Fibroblast of the aortic adventitia (primary cell): ENCODE measurements at regions not wholly inside any gene's neighbourhood (a gene's known extent, or its start where the extent isn't known, plus 50 kb on each side); places are given as distances from the start of the nearest gene placed in this dataset.

ENCODE experiments used
- DNase-seq: peaks from one replicate; pipeline ENCODE4 v3.0.0-alpha.2; 2010; ENCODE audit warnings: low read depth
- H3K4me3 ChIP-seq: 2 replicates; pipeline ENCODE4 v1.5.1; 2011; ENCODE audit warnings: low read depth, mild to moderate bottlenecking, control low read depth, low read length, moderate library complexity
- TF ChIP-seq, protein P1 (sequence below): IDR thresholded peaks from 2 replicates; pipeline ENCODE4 v1.5.1; 2011; ENCODE audit warnings: mild to moderate bottlenecking, low read length, control low read depth, inconsistent platforms; ENCODE audit not compliant: insufficient read depth

DNA sequence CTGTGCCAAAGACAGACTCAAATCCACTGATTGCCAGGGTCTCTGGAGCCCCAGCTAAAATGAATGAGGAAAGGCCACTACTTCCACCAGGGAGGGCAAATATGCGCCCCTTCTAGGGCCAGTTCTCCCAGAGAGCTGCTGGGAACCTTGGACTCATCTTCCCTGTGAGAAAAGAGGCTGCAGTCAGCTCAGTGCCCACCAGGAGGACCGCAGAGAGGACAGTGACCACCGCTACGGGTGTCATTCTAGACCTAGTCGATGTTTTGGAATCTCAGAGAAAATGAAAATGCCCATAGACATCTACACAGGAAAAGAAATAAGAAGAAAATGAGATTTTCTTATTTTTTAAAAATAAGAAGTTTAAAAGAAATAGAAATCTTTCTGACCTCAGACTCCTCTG is 235.1 kb downstream of the UQCRFS1 start:
- TF ChIP-seq, protein P1, sequence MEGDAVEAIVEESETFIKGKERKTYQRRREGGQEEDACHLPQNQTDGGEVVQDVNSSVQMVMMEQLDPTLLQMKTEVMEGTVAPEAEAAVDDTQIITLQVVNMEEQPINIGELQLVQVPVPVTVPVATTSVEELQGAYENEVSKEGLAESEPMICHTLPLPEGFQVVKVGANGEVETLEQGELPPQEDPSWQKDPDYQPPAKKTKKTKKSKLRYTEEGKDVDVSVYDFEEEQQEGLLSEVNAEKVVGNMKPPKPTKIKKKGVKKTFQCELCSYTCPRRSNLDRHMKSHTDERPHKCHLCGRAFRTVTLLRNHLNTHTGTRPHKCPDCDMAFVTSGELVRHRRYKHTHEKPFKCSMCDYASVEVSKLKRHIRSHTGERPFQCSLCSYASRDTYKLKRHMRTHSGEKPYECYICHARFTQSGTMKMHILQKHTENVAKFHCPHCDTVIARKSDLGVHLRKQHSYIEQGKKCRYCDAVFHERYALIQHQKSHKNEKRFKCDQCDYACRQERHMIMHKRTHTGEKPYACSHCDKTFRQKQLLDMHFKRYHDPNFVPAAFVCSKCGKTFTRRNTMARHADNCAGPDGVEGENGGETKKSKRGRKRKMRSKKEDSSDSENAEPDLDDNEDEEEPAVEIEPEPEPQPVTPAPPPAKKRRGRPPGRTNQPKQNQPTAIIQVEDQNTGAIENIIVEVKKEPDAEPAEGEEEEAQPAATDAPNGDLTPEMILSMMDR = peak; percentile 42
- no peak overlapping the region for H3K4me3 ChIP-seq
- no peak for DNase-seq

DNA sequence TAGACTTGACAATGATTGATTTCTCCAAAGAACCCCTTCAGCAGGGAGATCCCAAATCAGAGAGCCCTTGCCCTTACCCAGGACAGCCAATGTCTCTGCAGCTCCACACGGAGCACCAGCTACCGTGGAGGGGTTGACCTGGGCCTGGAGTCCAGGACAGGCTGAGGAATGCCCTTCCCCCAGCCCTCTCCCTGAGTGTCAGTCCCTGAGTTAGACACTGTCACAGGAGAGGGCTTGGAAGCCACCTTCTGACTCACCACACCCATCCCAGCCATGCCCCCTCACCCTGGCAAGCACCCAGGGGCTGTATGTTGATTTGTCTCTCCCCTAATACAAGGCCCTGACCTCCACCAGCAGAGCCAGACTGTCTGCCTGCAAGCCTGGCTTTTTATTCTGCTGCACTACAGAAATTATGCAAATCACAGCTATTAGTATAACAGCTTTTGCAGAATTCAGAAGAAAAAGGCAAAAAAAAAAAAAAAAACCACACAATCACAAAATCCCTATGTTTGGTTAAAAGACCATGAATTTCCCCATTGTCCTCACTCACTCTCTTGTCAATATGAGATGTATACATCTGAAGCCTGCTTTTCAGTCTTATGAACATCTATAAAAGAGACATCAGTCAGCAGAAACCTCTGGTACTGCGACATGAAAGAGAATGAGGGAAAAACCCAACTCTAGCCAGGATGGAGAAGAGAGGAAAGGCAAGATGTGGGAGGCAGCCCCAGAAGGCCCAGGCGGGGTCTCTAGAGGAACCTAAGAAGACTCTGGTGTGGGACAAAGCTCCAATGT is 240.7 kb downstream of the UQCRFS1 start:
- TF ChIP-seq, protein P1 = no peak
- no peak overlapping the region for H3K4me3 ChIP-seq
- no peak for DNase-seq

DNA sequence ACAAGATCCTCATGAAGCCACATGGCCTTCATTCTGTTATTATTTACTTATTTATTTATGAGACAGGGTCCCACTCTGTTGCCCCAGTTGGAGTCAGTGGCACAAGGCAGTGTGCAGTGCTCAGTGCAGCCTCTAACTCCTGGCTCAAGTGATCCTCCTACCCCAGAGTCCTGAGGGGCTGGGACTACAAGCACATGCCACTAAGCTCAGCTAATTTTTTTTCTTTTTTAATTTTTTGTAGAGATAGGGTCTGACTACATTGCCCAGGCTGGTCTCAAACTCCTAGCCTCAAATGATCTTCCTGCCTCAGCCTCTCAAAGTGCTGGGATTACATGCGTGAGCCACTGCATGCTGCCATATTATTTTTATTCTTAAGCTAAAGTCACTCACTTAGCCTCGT is 241.4 kb downstream of the UQCRFS1 start:
- no peak for DNase-seq
- TF ChIP-seq, protein P1 = no peak
- H3K4me3 ChIP-seq = no peak overlapping the region

DNA sequence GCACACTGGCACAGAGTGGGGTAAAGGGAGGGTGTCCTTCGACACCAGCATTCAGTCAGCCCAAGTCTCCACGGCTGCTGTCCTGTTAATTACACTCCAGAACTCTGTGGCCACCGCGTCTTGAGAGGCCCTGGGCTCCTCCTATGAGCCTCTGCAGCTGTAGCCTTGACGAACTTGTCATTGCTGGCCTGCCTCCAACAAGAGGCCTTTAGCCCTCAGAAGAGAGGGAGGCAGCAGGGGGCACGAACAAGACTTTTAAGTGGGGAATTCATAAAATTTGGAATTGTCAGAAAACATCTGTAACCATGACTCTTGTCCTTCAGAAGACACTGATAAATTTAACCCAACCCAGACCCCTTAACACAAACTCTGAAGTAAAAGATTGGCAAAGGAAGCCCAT is 241.9 kb downstream of the UQCRFS1 start:
- peak; percentile 32 for DNase-seq
- H3K4me3 ChIP-seq = no peak overlapping the region
- TF ChIP-seq, protein P1 = no peak

DNA sequence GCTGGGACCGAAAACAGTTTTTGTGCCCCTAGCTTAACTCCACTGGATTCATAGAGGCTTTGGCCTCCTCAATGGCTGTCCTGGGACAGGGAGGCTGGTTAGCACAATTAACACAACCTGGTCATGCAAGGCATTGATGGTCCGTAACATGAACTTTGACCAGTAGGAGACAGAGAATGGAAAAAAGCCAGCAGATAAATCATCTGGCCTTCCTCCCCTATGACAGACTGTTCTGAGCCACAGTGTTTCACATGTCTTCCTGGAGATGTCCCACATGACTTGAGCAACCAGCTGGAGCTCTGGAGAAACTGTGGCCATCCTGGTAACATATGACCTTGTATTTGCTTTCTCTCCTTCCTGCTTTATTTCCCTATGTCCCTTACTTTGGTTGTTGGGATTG is 244.2 kb downstream of the UQCRFS1 start:
- H3K4me3 ChIP-seq = no peak overlapping the region
- TF ChIP-seq, protein P1 = no peak
- no peak for DNase-seq

DNA sequence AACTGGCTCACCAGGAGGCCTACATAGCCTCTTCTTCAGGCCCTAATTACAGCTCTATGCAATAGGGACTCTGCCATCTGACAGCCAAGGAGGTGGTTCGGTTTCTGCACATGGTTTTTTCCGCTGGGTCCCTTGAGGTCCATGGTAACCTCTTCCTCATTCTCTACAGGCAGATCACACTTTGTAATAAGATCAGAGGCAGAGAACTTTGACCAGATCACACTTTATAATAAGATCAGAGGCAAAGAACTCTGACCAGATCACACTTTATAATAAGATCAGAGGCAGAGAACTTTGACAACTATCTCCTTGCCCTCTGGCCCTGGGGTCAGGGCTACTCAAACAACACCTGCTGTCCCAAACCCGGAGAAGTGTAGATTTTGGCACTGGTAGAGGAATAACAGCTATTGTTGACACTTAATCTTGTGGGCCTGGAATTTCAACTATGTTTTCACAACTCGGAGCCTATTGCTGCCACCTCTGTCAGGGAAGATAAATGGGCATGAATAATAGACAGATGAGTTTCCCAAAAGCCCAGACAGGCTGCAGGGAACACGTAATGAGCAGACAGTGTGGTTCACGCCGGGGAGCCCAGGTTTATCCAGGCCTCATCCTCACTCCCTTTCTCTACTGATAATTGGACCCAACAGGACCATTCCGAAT is 246.1 kb downstream of the UQCRFS1 start:
- peak; percentile 44 for DNase-seq
- TF ChIP-seq, protein P1 = no peak
- no peak overlapping the region for H3K4me3 ChIP-seq

DNA sequence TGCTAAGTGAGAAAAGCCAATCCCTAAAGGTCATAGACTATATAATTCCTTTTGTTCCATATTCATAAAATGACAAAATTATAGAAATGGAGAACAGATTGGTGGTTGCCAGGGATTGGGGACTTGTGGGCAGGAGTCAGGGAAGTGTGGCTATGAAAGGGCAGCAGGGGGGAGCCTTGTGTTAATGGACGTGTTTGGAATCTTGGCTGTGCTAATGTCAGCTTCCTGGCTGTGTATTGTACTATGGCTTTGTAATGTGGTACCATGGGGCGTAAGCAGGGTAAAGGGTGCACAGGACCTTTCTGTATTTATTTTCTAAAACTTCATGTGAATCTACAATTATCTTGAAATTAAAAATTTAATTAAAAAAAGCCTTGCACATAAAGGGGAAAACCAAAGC is 248.5 kb downstream of the UQCRFS1 start:
- no peak overlapping the region for H3K4me3 ChIP-seq
- TF ChIP-seq, protein P1 = no peak
- DNase-seq = no peak
